ENCODE measurements at regions not wholly inside any gene's neighbourhood (a gene's known extent, or its start where the extent isn't known, plus 50 kb on each side); places are given as distances from the start of the nearest gene placed in this dataset.

DNA sequence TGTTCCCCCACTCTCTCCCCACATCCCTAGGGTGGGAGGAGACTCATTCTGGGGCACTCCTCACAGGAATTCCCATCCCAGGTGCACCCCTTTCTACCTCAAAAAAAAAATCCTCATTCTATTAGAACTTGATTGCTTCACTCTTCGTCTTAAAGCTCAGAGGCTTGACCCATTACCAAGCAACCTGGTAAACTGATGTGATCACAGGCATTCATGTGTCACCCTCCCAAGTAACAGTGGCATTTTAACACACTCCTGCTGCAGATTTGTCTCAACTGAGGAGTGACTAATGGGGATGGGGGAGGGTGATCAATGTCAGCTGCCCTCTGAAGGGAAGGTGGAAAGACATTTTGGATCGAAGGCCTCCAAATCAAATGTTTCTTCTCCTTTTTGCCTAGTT lies 78.1 kb upstream of the PTHLH start:
- TF ChIP-seq, protein P1, sequence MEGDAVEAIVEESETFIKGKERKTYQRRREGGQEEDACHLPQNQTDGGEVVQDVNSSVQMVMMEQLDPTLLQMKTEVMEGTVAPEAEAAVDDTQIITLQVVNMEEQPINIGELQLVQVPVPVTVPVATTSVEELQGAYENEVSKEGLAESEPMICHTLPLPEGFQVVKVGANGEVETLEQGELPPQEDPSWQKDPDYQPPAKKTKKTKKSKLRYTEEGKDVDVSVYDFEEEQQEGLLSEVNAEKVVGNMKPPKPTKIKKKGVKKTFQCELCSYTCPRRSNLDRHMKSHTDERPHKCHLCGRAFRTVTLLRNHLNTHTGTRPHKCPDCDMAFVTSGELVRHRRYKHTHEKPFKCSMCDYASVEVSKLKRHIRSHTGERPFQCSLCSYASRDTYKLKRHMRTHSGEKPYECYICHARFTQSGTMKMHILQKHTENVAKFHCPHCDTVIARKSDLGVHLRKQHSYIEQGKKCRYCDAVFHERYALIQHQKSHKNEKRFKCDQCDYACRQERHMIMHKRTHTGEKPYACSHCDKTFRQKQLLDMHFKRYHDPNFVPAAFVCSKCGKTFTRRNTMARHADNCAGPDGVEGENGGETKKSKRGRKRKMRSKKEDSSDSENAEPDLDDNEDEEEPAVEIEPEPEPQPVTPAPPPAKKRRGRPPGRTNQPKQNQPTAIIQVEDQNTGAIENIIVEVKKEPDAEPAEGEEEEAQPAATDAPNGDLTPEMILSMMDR (CRISPR knock-in tag; IDR thresholded peaks at IDR 0.05) = no peak
- no peak for TF ChIP-seq TRIM24 (CRISPR knock-in tag; IDR thresholded peaks at IDR 0.05)
- no peak for TF ChIP-seq PITX1 (CRISPR knock-in tag; IDR thresholded peaks at IDR 0.05)
- no peak for TF ChIP-seq RAD21 (CRISPR knock-in tag; IDR thresholded peaks at IDR 0.05)
- TF ChIP-seq MTA3 (CRISPR knock-in tag; IDR thresholded peaks at IDR 0.05) = no peak
